Cardiac fibroblast (primary cell): ENCODE measurements at regions not wholly inside any gene's neighbourhood (a gene's known extent, or its start where the extent isn't known, plus 50 kb on each side); places are given as distances from the start of the nearest gene placed in this dataset.

Experiments used
- DNase-seq, 2 donors: peaks; one replicate each; pipeline versions ENCODE4 v3.0.0 to v3.0.0-alpha.2; 2010; ENCODE audit warnings: low read depth in 2 of 2
- H3K4me3 ChIP-seq, 2 donors: replicated peaks in 1 of 2; 1 replicate in 1 of 2; 2 replicates in 1 of 2; pipeline ENCODE4 v1.5.1; 2011; ENCODE audit warnings: low read depth in 2 of 2, low read length in 2 of 2, mild to moderate bottlenecking in 2 of 2, moderate library complexity in 1 of 2
- CTCF ChIP-seq: IDR thresholded peaks from one replicate; pipeline ENCODE4 v1.5.1; 2011; ENCODE audit warnings: low read depth, mild to moderate bottlenecking, low read length, inconsistent platforms

GRCh38 chr18:57856557-57857280 lies 53.6 kb upstream of the ATP8B1 start:
- H3K4me3 ChIP-seq = no peak overlapping the region
- TF ChIP-seq CTCF = no peak
- DNase-seq = no peak

DNA sequence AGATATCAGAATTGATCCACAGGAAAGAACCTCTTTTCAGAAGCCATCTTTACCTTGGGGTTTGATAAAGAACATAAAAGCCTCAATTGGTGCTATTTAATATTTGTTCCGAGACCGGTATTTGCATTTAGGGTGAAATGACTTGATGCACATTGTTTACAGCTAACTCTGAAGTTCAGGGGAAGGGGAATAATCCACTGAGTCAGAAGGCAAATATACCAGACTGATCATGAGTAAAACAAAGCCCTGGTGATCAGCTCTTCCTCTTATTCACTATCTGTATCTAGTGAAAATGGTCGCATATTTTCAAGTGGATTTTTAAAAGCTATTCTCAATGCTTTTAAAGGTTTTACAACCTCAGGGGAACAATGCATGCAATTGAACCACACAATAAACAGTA lies 53.0 kb upstream of the ATP8B1 start:
- DNase-seq = no peak
- no peak overlapping the region for H3K4me3 ChIP-seq
- TF ChIP-seq CTCF = no peak

GRCh38 chr18:57855551-57855950 lies 52.4 kb upstream of the ATP8B1 start:
- TF ChIP-seq CTCF = no peak
- no peak for DNase-seq
- H3K4me3 ChIP-seq = no peak overlapping the region

GRCh38 chr18:57854726-57855125 lies 51.6 kb upstream of the ATP8B1 start:
- no peak for DNase-seq
- TF ChIP-seq CTCF = no peak
- no peak overlapping the region for H3K4me3 ChIP-seq

- H3K4me3 ChIP-seq = no peak overlapping the region
- DNase-seq = no peak
- TF ChIP-seq CTCF = no peak
These were observed 50.7 kb upstream of the ATP8B1 start for GRCh38 chr18:57853864-57854263.

GRCh38 chr18:57853133-57853532 lies 50.0 kb upstream of the ATP8B1 start:
- no peak for TF ChIP-seq CTCF
- H3K4me3 ChIP-seq = no peak overlapping the region
- no peak for DNase-seq
